HG02885 (cell line): ENCODE measurements at regions not wholly inside any gene's neighbourhood (a gene's known extent, or its start where the extent isn't known, plus 50 kb on each side); places are given as distances from the start of the nearest gene placed in this dataset.

Source experiments
- ATAC-seq: cut with Tn5 transposase; IDR thresholded peaks from one replicate; pipeline ENCODE4 v1.9.1; 2021; ENCODE audit warnings: mild to moderate bottlenecking; ENCODE audit not compliant: unreplicated experiment, poor library complexity

DNA sequence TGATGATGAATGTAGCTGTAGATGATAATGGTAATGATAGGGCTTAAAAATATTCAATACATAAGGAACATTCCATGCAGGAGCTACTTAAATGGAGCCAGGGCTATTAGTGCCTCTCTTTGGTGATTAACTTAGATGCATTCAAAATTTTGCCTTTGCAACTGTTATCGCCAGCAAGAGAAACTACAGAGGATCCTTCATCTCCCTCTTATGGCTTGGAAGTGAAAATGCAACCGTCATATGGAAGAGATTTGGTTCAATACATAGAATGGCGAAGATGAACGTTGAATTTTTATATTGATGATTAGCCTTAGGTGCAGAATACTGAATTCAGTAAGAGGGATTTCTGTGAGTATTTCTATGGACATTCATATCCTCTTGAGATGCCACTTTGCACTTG lies 134.5 kb upstream of the NLGN4X start:
- no peak for ATAC-seq

DNA sequence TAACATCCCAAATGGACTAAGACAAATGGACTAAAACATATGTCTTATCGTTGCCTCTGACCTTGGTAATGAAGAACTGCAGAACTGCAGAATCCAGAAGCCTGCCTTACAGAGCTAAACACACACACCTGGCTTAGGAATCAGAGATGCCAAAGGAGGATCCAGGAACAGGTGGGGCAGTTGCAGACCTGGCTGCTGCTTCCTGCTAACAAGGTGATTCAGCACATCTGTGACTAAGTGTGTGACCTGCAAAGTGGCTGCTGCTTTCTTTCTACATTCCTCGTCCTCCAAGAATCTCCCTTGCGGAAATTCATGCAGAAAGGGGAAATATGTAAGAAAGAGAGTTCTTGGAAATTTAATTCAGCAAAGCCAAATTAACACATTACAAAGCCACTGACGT lies 96.8 kb upstream of the NLGN4X start:
- no peak for ATAC-seq

DNA sequence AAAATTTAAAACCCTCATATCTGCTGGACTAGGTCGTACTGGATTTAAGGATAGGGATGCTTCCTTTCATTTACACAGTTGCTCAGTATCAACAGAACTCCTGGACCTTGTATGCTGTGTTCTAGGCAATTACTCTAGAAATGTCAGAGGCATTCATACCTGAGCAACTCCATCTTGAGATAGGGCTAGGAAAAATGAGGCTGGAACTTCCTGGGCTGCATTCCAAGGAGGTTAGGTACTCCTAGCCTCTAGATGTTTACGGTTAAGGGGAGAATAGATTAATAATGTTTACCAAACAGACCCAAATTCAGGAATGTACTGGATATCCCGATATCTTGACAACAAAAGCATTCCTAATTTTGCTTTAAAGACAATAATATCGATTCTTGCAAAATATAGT lies 84.7 kb upstream of the NLGN4X start:
- ATAC-seq, result no peak

DNA sequence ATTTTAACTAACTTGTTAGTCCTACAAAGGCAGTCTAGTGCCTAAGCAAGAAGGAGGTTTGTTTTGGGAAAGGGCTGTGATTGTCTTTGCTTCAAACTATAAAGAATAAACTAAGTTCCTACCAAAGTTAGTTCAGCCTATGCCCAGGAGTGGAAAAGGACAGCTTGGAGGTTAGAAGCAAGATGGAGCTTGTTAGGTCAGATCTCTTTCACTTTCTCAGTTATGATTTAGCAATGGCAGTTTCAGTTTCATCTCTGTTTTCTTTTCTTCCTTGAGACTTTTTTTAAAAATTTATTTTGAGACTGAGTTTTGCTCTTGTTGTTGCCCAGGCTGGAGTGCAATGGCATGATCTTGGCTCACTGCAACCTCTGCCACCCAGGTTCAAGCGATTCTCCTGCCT lies 82.9 kb upstream of the NLGN4X start:
- peak; percentile 80 for ATAC-seq

DNA sequence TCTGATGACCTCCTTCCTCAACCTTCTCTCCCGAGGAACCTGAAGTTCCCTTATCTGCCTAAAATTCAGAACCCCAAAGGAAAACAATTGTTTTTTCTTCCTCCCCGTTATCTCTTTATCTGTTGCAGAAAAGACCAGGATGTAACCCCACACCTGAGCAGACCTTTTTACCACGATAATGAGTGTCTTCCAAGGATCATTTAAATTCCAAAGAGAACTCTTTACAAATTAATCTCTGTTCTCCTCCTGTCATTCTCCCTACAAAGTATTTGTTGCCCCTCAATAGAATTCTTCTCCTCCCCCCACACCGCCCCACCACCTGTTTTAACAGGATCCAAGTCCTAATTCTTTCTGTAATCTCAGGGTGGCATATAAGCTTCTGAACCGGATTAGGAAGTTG lies 78.5 kb upstream of the NLGN4X start:
- no peak for ATAC-seq

DNA sequence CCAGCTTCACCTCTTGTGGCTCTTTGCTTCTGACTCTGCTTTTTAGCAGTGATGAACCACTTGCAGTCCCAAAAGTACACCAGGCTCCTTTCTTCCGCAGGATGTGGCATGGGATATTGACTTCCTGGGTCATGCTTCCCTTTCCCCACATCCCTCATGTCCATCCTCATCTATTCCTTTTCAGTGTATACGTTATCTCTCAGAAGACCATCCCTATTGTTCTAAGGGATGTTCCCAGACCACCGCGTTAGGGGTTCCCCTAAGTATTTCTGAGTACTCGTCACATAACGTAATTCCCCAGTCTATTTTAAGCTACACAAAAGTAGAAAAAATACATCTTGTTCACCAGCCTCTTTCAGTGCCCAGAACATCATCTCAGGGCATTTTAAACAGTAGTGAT lies 71.1 kb upstream of the NLGN4X start:
- ATAC-seq, result peak; percentile 38

DNA sequence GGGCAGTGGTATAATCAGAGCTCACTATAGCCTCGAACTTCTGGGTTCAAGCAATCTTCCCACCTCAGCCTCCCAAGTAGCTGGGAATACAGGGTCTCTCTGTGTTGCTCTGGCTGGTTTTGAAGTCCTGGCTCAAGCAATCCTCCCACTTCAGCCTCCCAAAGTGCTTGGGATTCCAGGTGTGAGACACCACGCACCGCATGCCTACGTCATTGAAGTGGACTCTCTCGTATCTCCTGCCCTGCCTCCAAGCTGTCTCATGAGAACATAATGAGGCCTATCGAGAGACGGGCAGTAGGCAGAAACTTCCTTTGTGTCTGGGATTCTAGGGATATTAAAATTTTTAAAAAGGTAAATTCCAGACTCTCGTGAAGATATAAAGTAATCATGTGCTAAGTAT lies 65.0 kb upstream of the NLGN4X start:
- ATAC-seq, result no peak

DNA sequence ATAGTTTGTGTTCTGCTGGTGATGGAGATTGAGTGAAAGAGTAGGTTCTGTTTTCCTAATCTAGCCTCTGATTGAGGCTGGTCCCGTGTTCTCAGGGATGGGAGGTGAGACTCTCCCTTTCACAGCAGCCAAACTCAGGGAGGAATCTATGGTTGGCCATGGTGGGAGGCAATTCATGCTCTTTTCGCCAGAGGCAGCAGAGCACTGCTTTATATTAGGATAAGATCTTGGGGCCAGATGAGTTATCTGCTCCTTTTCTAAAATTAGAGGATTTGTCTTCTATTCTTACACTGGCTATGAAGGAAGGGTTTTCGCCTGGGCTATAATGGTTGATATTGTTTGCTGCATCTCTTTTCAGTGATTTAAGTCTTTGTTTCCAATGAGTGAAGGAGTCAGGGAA lies 63.9 kb upstream of the NLGN4X start:
- peak; percentile 69 for ATAC-seq

DNA sequence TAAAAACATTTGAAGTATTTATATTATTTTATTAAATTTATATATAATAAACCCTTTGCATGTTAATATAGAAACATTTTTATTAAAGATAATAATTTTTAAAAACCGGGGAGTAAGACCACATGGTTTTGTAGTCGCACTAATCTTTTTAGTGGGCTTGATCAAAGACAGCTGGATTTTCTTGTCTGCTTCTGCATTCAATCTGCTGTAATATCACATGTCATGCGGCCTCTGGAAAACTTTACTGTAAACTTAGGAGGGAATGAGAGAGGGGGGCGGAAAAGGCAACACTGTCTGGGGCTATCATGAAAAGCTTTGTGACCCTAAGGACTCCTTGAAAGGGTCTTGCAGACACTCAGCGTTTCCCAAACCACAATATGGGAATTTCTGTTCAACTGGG lies 62.8 kb upstream of the NLGN4X start:
- ATAC-seq, result no peak

DNA sequence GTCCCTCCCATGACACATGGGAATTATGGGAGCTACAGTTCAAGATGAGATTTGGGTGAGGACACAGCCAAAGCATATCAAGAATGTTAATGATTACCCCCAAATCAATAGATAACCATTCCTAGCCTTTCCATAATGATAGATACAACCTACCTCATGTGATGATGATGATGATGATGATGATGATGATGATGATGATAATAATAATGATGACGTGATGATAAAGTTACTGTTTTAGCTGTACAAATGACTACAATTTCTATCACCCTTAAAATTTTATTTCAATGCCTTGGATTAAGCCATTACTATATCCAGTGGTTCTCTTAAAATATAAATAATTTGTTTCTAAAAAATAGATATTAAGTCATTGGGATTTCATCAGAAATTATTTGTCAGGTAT lies 55.2 kb upstream of the NLGN4X start:
- no peak for ATAC-seq

DNA sequence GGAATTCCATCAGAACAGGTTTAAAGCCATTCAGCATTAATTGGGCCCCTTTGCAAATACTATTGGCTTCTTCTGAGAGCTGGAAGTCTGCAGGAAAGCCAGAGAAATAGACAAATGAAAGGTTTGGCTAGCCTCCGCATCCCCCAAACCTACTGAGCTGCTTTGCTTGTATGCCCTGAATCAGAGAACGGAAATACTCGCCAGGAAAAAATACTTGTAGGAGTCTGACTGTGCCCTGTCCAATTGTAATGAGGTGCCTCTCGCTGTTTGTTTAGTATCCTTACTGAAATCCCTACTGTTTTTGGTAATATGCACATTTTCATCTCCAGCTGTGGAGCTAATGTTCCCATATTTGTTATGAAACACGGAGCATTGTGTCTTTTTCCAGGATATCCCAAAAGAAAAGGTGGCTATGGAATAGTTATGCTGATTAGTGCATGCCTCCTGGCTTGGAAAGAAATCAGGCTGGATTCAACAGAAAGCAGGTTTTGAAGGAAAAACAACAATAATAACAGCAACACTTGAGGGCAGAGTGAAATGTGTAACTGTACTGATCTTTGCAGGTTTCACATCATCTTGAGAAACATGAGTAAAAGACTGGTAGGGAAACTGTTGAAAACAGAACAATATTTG lies 50.7 kb upstream of the NLGN4X start:
- no peak for ATAC-seq
